Stimulated activated CD4-positive, alpha-beta T cell treated with anti-CD3 and anti-CD28 coated beads, Interleukin-1b, Interleukin-23, amount 100 ng/mL, for 4 hours (primary cell): ENCODE measurements at regions not wholly inside any gene's neighbourhood (a gene's known extent, or its start where the extent isn't known, plus 50 kb on each side); places are given as distances from the start of the nearest gene placed in this dataset.
"Not testable (repeated sequence)": the region's sequence is repeated elsewhere in the genome, so short reads cannot be mapped to it uniquely, and the experiment has no call there.

Experiments
- DNase-seq, 2 donors: peaks; one replicate each; pipeline ENCODE4 v3.0.0-alpha.2; 2020; ENCODE audit warnings: low read depth in 2 of 2

GRCh38 chr7:156515911-156516790 is 124.4 kb upstream of the RNF32 start:
- DNase-seq: no peak

DNA sequence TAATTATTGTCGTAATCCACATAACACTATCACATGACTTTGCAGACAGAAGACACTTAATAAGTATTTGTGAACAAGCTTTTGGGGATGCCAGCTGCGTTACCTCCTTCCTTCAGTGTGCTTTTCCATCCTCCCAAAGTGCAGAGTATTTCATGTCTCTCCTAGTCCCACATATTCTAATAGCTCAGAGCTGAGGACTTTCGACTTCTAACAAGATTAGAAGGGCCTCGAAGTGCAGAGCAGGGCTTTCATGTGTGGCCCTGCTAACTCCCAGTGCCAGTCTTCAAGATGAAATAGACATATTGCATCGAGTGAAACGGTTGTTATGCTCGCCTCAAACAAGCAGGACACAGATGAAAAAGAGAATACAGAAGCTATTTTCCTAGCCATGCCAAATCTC is 125.7 kb upstream of the RNF32 start:
- DNase-seq: no peak

- DNase-seq: no peak
These were observed 129.1 kb upstream of the RNF32 start for GRCh38 chr7:156511426-156511825.

GRCh38 chr7:156510966-156511365 is 129.6 kb upstream of the RNF32 start:
- DNase-seq: no peak

DNA sequence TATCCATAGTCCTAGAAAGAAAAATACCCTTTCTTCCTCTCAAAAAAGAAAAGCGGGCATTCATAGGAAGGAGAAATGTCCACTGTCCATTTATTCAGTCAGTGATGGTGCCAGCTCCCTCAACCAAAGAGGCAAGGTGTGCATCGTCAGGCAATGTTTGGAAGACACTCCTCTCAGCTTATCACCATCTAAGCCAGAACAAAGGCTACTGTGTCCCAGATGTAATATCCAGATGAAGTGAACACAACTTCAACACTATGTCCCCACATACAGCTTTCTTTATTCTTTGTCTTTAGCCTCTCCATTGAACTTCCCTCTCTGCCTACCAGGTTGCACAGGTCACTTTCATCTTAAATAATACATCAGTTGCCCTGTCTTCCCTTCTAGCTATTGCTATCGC is 131.4 kb upstream of the RNF32 start:
- DNase-seq: no peak

DNA sequence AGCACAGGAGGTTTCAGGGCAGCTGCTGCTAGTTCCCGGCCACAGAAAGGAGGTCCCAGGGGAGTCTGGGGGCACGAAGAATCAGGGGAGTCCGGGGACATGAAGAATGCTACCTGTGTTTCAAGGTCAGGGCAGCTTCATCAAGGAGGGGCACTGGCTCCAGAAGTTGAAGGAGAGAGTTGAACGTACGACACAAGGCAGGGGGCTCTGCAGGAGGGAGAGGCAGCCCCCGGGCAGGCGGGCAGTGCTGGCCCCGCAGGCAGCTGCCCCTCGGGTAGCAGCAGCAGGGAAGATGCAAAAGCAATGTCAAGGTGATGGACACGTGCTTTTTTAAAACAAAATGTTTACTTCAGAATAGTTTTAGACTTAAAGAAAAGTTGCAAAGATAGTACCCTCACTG is 134.7 kb upstream of the RNF32 start:
- DNase-seq: no peak

GRCh38 chr7:156504687-156505545 is 135.7 kb upstream of the RNF32 start:
- DNase-seq: no peak

GRCh38 chr7:156504006-156504405 is 136.6 kb upstream of the RNF32 start:
- no peak for DNase-seq

DNA sequence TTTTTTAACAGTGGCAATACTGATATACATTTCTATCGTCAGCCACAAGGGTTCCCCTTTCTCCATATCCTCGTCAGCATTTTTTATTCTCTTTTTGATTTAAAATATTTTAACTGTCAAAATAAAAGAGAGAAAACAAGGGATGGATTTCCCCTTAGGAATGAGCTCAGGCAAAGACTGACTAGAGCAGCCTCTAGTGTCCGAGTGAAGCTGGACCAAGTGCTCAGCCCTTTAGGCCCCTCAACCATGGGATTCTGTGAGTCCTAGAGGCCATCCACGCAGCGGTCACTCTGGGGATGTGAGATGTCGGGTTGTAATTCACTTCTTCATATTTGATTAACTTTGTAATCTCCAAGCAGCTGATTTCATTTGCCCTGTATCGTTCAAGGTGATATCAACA is 137.4 kb upstream of the RNF32 start:
- no peak for DNase-seq

- DNase-seq: not testable (repeated sequence)
These were observed 138.8 kb upstream of the RNF32 start for GRCh38 chr7:156501815-156502214.

DNA sequence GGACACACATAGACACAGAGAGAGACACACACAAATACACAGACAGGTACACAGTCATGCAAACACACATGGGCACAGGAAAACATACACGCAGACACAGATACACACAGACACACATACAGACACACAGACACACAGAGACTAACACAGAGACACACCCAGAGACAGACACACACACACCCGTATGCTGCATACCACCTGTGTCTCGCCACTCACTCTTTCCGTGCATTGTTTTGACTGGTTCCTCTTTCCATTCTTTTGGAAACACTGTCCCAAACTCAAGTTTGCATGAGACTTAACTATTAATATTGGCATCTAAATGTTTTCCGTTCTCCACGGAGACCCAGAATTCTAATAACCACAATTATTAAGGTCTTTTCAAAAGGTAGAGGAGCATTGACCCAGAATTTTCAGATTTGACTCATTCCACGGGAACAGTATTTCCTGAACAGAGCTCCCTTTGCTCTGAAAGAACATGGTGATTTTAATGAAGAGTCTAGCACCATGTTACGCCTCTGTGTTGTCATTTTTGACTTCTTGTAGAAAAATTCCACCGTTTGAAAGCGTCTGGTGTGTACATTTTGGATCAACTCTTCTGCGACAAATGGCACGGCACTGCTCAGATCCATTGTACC is 141.2 kb upstream of the RNF32 start:
- no peak for DNase-seq

DNA sequence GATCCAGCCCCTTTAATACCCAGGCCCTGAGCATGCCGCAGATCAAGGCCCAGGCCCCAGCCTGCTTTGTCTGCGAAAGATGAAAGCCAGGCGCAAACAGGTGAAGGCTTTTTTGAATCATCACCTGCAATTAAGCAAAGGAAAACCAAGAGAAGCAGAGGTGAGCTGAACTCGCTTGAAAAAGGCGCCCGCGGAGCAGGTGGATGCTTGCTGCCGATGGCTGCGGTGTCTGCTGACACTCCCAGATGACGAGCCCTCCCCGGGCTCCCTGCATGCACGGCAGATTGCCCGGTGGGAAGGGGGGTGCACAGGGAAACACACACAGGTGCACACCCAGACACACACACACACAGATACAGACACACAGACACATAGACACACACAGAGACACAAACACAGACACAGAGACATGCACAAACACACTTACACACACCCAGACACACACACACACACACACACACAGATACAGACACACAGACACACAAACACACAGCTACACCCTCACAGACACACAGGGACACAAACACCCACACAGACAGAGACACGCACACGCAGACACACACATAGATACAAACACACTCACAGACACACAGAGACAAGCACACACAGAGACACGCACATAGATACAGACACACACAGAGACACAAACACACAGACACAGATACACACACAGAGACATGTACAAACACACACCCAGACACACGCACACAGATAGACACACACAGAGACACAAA is 142.6 kb upstream of the RNF32 start:
- DNase-seq: no peak

GRCh38 chr7:156496865-156497264 is 143.7 kb upstream of the RNF32 start:
- DNase-seq: no peak

GRCh38 chr7:156496363-156496769 is 144.2 kb upstream of the RNF32 start:
- DNase-seq: no peak

DNA sequence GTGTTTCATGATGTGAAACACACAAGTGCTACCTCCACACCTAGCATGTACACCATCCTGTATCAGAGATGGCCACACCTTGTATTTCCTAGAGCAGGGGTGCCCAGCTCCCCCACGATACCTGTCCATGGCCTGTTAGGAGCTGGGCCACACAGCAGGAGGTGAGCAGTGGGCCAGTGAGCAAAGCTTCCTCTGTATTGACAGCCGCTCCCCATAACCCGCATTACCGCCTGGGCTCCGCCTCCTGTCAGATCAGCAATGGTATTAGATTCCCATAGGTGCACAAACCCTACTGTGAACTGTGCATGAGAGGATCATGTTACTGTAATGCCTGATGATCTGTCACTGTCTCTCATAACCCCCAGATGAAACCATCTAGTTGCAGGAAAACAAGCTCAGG is 145.6 kb upstream of the RNF32 start:
- DNase-seq: no peak

DNA sequence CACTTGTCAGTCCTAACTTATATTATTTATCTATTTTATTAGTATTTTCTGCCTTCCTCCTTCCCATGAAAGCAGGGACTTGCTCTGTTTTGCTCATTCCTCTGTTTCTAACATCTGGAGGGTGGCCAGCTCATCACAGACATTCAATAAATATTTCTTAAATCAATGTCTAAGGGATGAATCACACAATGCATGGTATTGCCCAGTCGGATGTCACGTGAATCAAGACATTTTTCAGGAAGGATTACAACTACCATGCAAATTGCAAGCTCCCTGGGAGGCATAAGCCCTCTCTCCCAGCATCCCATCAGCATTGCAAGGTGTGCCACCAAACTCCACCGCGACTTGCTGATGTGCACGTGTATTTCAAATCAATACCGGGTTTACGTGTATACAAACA is 146.6 kb upstream of the RNF32 start:
- no peak for DNase-seq

DNA sequence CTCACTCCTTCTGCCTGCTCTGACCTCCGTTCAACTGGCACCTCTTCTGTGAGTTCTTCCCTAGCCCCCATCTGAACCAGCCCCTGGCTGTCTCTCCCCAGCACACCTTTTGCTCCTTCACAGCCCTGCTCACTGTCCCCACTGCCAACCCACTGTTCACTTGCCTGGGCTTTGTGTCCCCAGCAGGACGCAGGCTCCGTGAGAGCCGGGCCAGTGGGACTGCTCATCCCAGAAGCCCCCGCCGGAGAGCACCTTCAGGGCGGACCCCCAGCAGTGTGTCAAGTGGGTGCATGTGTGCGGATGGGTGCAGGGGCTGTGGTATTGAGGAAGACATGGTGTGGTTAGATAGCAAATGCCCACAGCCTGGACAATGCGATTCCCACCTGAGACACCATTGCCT is 148.4 kb upstream of the RNF32 start:
- no peak for DNase-seq

DNA sequence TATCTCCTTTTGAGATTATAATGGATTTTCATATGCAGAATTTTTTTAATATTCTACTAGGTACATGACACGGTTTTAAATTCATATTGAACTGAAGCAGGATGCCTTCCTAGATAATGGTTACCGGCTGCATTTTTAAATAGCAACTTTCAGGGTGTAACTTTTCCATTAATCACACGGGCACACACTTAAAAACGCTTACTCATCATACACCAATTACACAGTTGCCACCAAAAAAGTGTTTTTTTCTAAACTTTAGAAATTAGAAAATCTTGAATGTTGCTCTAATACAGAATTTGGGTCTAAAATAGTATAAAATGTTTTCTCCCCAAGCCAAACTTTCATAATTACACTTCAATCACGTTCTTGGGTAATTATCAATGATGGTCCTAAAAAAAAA is 149.1 kb upstream of the RNF32 start:
- DNase-seq: no peak

DNA sequence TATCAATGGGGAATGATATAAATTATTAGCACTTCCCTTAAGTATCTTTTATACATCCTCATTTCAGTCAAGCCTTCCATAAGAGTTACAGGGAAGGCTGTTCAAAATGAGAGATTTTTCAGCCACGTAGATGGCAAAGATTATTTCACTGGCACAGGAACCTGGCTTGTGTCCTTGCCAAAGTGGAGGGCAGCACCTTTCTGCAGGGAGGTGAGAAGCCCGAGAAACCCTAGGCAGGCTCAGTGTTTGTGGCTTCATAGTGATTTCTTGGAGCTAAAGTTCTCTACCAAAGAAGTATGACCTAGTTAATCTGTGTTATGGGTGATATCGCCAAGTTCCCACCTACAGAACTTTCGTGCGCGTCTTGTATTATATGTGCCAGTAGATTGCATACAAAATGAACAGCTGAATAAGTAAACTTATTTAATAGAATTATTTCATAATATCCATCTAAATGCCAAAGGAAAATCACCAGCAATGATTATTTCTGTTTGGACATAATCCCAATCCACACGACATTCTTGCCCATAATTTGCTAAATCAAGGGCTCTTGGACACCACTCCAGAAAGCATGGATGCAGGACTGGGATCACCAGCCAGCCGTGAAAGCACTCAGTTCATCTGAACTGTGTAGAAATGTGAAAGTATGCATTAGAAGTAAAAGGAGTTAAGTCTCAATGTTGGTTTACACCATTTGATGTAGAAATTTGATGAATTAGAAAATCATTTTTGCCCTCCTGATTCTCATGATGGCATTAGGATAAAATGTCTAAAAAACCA is 150.4 kb upstream of the RNF32 start:
- DNase-seq: no peak

- no peak for DNase-seq
These were observed 152.6 kb upstream of the RNF32 start for GRCh38 chr7:156487811-156488533.
